GM23248 (cell line): ENCODE measurements at regions not wholly inside any gene's neighbourhood (a gene's known extent, or its start where the extent isn't known, plus 50 kb on each side); places are given as distances from the start of the nearest gene placed in this dataset.

Experiments
- EZH2 ChIP-seq: fragments of 200-600 bp; sonication (generic); IDR thresholded peaks from 2 replicates; pipeline ENCODE4 v1.6.1; 2018; ENCODE audit warnings: antibody characterized with exemption, mild to moderate bottlenecking; ENCODE audit not compliant: insufficient read depth, poor library complexity, severe bottlenecking
- EZH2phosphoT487 ChIP-seq: fragments of 200-600 bp; sonication (generic); IDR thresholded peaks from 2 replicates; pipeline ENCODE4 v1.6.1; 2018; ENCODE audit warnings: antibody characterized with exemption, moderate library complexity, mild to moderate bottlenecking, low read depth; ENCODE audit not compliant: insufficient read depth

DNA sequence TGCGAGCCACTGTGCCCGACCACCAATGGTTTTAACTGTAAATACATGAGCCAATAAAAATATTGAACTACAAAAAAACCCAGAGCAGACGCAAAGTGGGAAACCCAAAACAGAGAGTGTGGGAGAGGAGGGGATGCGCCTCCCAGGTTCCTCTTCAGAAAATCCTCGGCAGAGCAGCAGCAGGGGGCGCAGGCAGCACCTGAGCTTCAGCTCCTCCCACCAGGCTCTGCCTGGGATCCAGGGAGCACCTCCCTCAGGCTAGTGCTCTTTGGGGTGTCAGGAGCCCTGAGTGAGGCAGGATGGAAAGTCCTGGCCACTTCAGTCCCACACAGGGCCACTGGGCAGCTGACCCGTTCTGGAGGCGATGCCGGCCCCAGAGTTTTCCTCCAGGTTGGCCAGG, 536.9 kb upstream of the CDH4 start:
- TF ChIP-seq EZH2phosphoT487, result no peak
- TF ChIP-seq EZH2, result no peak
